ENCODE measurements at regions not wholly inside any gene's neighbourhood (a gene's known extent, or its start where the extent isn't known, plus 50 kb on each side); places are given as distances from the start of the nearest gene placed in this dataset.

DNA sequence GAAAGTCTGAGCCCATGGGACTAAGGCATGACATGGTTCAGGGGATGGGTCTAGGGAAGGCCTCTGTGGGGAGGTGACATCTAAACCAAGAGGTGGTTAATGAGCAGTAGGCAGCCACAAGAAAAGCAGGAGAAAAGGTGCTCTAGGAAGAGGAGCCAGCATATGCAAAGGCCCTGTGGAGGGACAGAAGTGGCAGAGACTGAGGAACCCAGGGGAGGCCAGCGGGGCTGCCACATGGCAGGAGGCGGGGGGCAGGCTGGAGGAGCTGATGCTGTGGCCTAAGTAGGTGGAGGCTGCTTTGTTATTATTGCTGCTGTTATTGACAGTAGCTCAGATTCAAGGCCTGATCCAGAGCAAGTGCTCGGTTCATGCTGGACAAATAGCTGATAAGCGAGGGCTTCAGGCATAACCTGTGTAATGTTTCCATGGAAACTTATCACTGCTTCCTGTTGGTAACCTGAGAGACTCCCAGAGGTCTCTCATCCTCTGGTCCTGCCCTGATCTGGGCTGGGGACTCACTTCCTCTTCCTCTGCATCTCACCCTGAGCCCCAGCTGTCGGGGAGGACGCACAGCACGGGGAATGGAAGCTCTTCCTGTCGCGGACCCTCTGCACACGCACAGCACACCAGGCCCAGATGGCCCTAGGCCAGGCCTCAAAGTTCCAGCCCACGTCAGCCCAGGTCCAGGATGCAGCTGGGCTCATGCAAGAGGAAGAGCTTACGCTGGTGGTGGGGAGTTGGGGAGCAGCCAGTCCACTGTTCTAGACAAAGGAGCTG, 75.2 kb upstream of the TP53I11 start:
- no peak for TF ChIP-seq CEBPB (IDR thresholded peaks at IDR 0.05)
- TF ChIP-seq, protein P1, sequence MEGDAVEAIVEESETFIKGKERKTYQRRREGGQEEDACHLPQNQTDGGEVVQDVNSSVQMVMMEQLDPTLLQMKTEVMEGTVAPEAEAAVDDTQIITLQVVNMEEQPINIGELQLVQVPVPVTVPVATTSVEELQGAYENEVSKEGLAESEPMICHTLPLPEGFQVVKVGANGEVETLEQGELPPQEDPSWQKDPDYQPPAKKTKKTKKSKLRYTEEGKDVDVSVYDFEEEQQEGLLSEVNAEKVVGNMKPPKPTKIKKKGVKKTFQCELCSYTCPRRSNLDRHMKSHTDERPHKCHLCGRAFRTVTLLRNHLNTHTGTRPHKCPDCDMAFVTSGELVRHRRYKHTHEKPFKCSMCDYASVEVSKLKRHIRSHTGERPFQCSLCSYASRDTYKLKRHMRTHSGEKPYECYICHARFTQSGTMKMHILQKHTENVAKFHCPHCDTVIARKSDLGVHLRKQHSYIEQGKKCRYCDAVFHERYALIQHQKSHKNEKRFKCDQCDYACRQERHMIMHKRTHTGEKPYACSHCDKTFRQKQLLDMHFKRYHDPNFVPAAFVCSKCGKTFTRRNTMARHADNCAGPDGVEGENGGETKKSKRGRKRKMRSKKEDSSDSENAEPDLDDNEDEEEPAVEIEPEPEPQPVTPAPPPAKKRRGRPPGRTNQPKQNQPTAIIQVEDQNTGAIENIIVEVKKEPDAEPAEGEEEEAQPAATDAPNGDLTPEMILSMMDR (IDR thresholded peaks at IDR 0.05): no peak
- TF ChIP-seq, protein P2, sequence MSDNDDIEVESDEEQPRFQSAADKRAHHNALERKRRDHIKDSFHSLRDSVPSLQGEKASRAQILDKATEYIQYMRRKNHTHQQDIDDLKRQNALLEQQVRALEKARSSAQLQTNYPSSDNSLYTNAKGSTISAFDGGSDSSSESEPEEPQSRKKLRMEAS (IDR thresholded peaks at IDR 0.05): no peak

Data from A549 (cell line).